GM12892 (cell line): ENCODE measurements at regions not wholly inside any gene's neighbourhood (a gene's known extent, or its start where the extent isn't known, plus 50 kb on each side); places are given as distances from the start of the nearest gene placed in this dataset.

Experiments
- POLR2A ChIP-seq: IDR thresholded peaks from 2 replicates; pipeline ENCODE4 v1.6.1; 2011; ENCODE audit warnings: low read depth, low read length, control low read depth
- POLR2AphosphoS5 ChIP-seq: IDR thresholded peaks from 2 replicates; pipeline ENCODE4 v1.6.1; 2011; ENCODE audit warnings: low read depth, low read length, control low read depth
- TAF1 ChIP-seq: IDR thresholded peaks from 2 replicates; pipeline ENCODE4 v1.6.1; 2011; ENCODE audit warnings: low read depth, mild to moderate bottlenecking, control low read depth, low read length, borderline replicate concordance

GRCh38 chrX:99348256-99348655, 1061.8 kb downstream of the PCDH19 start:
- TF ChIP-seq POLR2A (no peak), TAF1 (no peak), POLR2AphosphoS5 (no peak)
